ENCODE measurements at regions not wholly inside any gene's neighbourhood (a gene's known extent, or its start where the extent isn't known, plus 50 kb on each side); places are given as distances from the start of the nearest gene placed in this dataset.
"Not testable (repeated sequence)": the region's sequence is repeated elsewhere in the genome, so short reads cannot be mapped to it uniquely, and the experiment has no call there.

GRCh38 chr9:88628811-88629210, 93.8 kb downstream of the NXNL2 start:
- no peak for TF ChIP-seq CTCF (IDR thresholded peaks at IDR 0.05; ENCODE audit: low read depth, low read length, missing control alignments)
- DNase-seq (ENCODE audit: extremely low read depth, low read depth), result no peak
- no peak overlapping the region for H3K4me3 ChIP-seq (replicated peaks; ENCODE audit: low read depth, low read length)

GRCh38 chr9:88630574-88630973, 95.6 kb downstream of the NXNL2 start:
- not testable (repeated sequence) for DNase-seq (ENCODE audit: extremely low read depth, low read depth); H3K4me3 ChIP-seq (replicated peaks; ENCODE audit: low read depth, low read length)

DNA sequence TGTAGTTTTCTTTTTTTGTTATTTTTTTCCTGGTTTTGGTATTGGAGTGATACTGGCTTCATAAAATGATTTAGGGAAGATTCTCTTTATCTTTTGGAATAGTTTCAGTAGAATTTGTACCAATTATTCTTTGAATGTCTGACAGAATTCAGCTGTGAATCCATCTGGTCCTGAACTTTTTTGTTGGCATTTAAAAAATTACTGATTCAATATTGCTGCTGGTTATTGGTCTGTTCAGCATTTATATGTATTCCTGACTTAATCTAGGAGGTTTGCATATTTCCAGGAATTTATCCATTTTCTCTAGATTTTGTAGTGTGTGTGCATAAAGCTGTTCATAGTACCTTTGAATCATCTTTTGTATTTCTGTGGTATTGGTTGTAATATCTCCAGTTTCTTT, 100.2 kb downstream of the NXNL2 start:
- no peak for TF ChIP-seq CTCF (IDR thresholded peaks at IDR 0.05; ENCODE audit: low read depth, low read length, missing control alignments)
- no peak overlapping the region for H3K4me3 ChIP-seq (replicated peaks; ENCODE audit: low read depth, low read length)
- no peak for DNase-seq (ENCODE audit: extremely low read depth, low read depth)

DNA sequence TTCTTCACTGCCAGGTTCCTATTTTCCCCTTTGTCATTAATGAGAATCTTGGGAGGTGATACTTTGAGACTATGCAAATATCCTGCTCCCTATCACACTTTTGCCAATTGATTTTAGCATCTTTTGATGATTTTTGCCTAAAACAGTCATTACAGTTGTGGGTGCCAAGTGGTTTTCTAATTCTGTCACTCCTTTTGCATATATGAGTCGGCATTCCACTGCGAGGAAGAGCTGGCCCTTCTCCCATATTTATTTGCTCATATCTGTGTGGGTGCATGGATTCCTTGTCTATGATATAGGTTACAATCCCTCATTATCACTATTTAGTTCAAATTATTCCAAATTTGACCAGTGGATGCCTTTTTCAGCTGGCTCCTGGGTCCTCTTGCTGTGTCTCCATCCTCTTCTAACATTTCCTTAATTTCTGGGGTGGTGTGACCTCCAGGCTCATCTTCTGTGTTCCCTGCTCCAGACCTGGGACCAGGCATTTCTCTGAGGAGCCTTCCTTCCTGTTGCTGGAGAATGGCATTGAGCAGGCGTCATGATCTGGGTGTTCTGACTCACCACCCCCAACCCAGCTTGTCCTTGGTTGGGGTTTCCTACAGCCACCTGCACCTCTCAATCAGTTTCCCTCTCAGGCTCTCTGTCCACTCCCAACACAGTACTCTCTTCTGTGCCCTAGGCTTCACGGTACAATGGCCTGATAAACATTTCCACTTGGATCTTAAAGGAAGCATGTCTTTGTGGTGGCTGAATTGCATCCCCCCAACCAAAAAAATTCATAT, 106.7 kb downstream of the NXNL2 start:
- no peak for DNase-seq (ENCODE audit: extremely low read depth, low read depth)
- H3K4me3 ChIP-seq (replicated peaks; ENCODE audit: low read depth, low read length), result no peak overlapping the region
- no peak for TF ChIP-seq CTCF (IDR thresholded peaks at IDR 0.05; ENCODE audit: low read depth, low read length, missing control alignments)

- no peak overlapping the region for H3K4me3 ChIP-seq (replicated peaks; ENCODE audit: low read depth, low read length)
- TF ChIP-seq CTCF (IDR thresholded peaks at IDR 0.05; ENCODE audit: low read depth, low read length, missing control alignments), result no peak
- no peak for DNase-seq (ENCODE audit: extremely low read depth, low read depth)
Measured at GRCh38 chr9:88642336-88642735, 107.4 kb downstream of the NXNL2 start.

- DNase-seq (ENCODE audit: extremely low read depth, low read depth), result no peak
- TF ChIP-seq CTCF (IDR thresholded peaks at IDR 0.05; ENCODE audit: low read depth, low read length, missing control alignments), result no peak
- no peak overlapping the region for H3K4me3 ChIP-seq (replicated peaks; ENCODE audit: low read depth, low read length)
Measured at GRCh38 chr9:88643931-88644330, 109.0 kb downstream of the NXNL2 start.

GRCh38 chr9:88645172-88645878, 110.3 kb downstream of the NXNL2 start:
- no peak for DNase-seq (ENCODE audit: extremely low read depth, low read depth)
- TF ChIP-seq CTCF (IDR thresholded peaks at IDR 0.05; ENCODE audit: low read depth, low read length, missing control alignments), result no peak
- no peak overlapping the region for H3K4me3 ChIP-seq (replicated peaks; ENCODE audit: low read depth, low read length)

Data from HFF-Myc (cell line).